Epithelial cell of proximal tubule (primary cell): ENCODE measurements at regions not wholly inside any gene's neighbourhood (a gene's known extent, or its start where the extent isn't known, plus 50 kb on each side); places are given as distances from the start of the nearest gene placed in this dataset.

Source experiments
- DNase-seq: peaks from one replicate; pipeline ENCODE4 v3.0.0-alpha.2; 2011; ENCODE audit warnings: low read depth
- H3K4me3 ChIP-seq: 2 replicates; pipeline ENCODE4 v1.5.1; 2011; ENCODE audit warnings: low read depth, mild to moderate bottlenecking, low read length
- TF ChIP-seq, protein P1 (sequence below): conservative IDR thresholded peaks from 2 replicates; pipeline ENCODE4 v1.5.1; 2012; ENCODE audit warnings: low read depth, mild to moderate bottlenecking, low read length

DNA sequence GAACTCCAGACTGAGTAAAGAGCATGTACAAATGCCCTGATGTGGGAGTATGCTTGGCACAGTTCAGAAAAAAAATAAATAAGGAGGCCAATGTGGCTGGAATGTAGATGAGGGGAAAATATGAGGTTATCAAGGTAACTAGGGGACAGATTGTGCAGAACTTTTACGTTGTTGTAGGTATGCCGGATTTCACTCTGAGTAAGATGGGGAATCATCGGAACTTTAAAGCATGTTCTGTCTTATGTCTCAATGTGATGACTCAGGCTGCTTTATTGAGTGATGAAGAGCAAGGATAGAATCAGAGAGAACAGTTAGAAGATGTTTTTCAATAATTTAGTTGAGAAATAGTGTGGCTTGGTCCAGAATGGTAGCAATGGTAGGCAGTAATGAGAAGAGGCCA, 130.4 kb downstream of the C11orf87 start:
- no peak for DNase-seq
- TF ChIP-seq, protein P1, sequence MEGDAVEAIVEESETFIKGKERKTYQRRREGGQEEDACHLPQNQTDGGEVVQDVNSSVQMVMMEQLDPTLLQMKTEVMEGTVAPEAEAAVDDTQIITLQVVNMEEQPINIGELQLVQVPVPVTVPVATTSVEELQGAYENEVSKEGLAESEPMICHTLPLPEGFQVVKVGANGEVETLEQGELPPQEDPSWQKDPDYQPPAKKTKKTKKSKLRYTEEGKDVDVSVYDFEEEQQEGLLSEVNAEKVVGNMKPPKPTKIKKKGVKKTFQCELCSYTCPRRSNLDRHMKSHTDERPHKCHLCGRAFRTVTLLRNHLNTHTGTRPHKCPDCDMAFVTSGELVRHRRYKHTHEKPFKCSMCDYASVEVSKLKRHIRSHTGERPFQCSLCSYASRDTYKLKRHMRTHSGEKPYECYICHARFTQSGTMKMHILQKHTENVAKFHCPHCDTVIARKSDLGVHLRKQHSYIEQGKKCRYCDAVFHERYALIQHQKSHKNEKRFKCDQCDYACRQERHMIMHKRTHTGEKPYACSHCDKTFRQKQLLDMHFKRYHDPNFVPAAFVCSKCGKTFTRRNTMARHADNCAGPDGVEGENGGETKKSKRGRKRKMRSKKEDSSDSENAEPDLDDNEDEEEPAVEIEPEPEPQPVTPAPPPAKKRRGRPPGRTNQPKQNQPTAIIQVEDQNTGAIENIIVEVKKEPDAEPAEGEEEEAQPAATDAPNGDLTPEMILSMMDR = no peak
- H3K4me3 ChIP-seq = no peak overlapping the region

DNA sequence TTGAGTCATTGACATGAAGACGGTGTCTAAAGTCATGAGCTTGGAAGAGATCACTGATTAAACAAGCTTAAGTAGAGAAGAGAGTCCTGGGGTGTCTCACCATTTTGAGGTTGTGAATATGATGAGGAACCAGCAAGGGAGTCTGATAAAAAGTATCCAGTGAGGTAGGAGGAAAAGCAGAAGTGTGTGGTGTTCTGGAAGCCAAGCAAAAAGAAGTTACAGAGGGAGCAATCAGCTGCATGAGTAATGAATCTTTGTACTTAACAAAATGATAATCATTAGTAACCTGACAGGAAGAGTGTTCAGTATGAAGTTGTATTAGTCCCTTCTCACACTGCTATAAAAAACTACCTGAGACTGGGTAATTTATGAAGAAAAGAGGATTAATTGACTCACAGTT, 131.3 kb downstream of the C11orf87 start:
- TF ChIP-seq, protein P1 = no peak
- no peak for DNase-seq
- H3K4me3 ChIP-seq = no peak overlapping the region

DNA sequence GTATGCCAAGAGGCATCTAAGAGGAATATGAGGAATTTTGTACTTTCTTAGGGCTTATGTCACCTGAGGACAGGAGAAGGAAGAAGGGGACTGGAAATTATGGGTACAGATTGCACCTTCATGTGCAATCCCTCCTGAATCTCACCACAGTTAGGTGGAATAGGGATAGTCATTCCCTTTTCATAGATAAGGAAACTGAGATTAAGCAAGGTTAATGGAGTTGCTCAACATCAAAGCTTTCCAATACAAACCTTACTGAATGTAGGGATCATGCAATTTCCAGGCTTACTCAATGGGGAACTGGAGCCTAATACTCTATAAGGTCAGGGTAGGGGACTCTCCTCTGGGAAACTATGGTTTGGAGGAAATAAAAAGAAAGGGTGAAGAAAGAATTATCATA, 133.0 kb downstream of the C11orf87 start:
- TF ChIP-seq, protein P1 = no peak
- no peak for DNase-seq
- no peak overlapping the region for H3K4me3 ChIP-seq

DNA sequence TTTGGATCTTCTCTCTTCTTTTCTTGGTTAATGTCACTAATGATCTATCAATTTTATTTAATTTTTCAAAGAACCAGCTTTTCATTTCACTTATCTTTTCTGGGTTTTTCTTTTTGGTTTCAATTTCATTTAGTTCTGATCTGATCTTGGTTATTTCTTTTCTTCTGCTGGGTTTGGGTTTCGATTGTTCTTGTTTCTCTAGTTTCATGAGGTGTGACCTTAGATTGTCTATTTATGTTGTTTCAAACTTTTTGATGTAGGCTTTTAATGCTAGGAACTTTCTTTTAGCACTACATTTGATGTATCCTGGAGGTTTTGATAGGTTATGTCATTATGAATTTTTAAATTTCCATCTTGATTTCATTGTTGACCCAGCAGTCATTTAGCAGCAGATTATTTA, 142.3 kb downstream of the C11orf87 start:
- no peak overlapping the region for H3K4me3 ChIP-seq
- no peak for DNase-seq
- TF ChIP-seq, protein P1 = no peak

DNA sequence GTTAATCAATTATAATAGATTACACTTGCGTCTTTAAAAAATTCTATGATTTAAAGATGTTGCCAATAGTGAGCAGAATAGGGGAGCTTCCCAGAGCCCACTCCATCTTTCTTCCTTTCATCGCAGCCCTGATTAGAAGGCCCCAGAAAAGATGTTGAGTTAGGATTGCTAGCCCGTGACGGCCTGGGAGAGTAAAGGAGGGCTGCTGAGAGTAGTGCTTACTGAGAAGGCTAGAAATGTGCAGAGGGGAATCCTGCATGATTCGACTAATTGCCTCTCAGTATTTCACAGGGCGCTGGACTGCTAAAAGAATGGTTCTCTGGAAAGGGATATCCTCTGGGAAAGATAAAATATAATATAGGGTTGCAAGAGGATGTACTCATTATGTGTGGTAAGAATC, 160.5 kb downstream of the C11orf87 start:
- H3K4me3 ChIP-seq = no peak overlapping the region
- TF ChIP-seq, protein P1 = no peak
- DNase-seq = no peak

DNA sequence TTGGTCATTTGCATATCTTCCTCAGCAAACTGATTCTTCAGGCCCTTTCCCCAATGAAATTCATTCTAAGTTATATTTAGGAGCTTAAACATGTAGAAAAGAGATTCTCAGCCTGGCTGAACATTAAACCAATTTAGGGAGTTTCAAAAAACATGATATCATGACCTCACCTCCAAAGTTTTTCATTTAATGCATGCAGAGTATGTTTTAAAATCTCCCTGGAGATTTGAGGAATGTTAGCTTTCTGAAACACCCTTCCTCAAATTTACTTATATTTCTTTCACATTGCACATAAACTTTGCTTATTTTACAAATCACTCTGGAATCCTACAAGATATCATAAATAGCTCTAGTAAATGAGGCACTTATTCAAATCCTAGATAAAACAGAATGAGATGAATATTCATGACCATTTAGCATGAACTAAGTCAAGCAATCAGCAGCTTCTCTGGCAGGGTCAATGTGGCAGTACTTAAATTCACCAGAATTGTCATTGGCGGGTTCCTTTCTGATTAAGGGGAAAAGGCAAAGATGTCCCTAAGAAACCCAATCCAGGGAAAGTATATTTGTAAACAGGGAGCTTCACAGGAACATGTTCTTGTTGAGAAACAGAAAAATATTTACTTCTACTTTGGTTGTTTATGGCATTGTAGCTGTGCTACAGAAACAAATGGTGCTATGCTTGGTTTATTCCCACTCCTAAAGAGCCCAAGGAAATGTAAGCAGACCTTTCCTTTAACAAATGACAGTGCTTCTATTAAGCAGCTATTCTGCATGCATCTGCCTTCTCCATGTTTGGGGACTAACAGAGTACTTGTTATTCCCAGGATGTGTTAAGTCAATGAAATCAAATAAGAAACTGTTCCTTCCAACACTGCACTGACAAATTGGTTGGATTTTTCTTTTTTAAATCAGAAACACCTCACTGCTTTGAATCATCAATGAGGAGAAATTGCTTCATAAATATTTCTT, 162.3 kb downstream of the C11orf87 start:
- no peak for DNase-seq
- H3K4me3 ChIP-seq = no peak overlapping the region
- TF ChIP-seq, protein P1 = no peak

DNA sequence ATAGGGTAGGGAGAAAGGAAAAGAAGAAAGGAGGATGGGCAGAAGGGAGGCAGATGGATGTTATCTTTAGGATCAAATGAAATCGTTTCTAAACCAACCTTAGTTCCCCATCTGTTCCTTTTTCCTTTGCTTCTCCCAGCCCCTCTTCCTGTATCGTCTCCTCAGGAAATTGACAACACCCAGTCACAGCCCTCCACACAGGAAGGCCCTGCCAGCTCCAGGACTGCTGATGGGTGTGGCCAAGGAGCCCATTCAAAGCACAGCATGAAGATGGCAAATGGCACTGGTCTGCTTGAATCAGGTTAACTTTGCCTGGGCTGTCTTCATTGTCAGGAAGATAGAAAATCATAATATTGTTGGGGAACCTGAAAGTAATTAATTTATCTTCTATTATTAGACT, 164.8 kb downstream of the C11orf87 start:
- TF ChIP-seq, protein P1 = no peak
- no peak for DNase-seq
- no peak overlapping the region for H3K4me3 ChIP-seq
